Loucy (cell line): ENCODE measurements at regions not wholly inside any gene's neighbourhood (a gene's known extent, or its start where the extent isn't known, plus 50 kb on each side); places are given as distances from the start of the nearest gene placed in this dataset.

Experiments
- H2AFZ ChIP-seq: fragments of 200-600 bp; sonication (generic); 2 replicates; pipeline ENCODE4 v1.6.0; 2016; ENCODE audit warnings: antibody characterized with exemption, mild to moderate bottlenecking, low read length, moderate library complexity
- H3F3A ChIP-seq: fragments of 200-600 bp; 2 replicates; pipeline ENCODE4 v1.6.0; 2016; ENCODE audit warnings: antibody characterized with exemption, low read depth, mild to moderate bottlenecking
- H3K27me3 ChIP-seq: fragments of 200-600 bp; sonication (generic); 2 replicates; pipeline ENCODE4 v1.6.1; 2014; ENCODE audit warnings: low read length, mild to moderate bottlenecking; ENCODE audit not compliant: insufficient read depth, poor library complexity, severe bottlenecking
- H3K36me3 ChIP-seq: fragments of 200-600 bp; sonication (generic); 2 replicates; pipeline ENCODE4 v1.6.1; 2016; ENCODE audit warnings: low read length; ENCODE audit not compliant: insufficient read depth
- H3K4me1 ChIP-seq: fragments of 200-600 bp; sonication (generic); 2 replicates; pipeline ENCODE4 v1.5.1; 2014; ENCODE audit warnings: low read length, mild to moderate bottlenecking; ENCODE audit not compliant: insufficient read depth, poor library complexity, severe bottlenecking
- H3K4me2 ChIP-seq: fragments of 200-600 bp; sonication (generic); 2 replicates; pipeline ENCODE4 v1.6.0; 2014; ENCODE audit warnings: antibody characterized with exemption, low read length, low read depth, mild to moderate bottlenecking; ENCODE audit not compliant: poor library complexity, severe bottlenecking
- H3K4me3 ChIP-seq: fragments of 200-600 bp; sonication (generic); 2 replicates; pipeline ENCODE4 v1.5.1; 2014; ENCODE audit warnings: low read length, mild to moderate bottlenecking, mixed read lengths; ENCODE audit not compliant: poor library complexity, severe bottlenecking
- H3K79me2 ChIP-seq: fragments of 200-600 bp; sonication (generic); 2 replicates; pipeline ENCODE4 v1.6.1; 2014; ENCODE audit warnings: low read length; ENCODE audit not compliant: insufficient read depth
- H3K9ac ChIP-seq: fragments of 200-600 bp; sonication (generic); 2 replicates; pipeline ENCODE4 v1.6.0; 2014; ENCODE audit warnings: mild to moderate bottlenecking, low read depth, low read length, moderate library complexity; ENCODE audit not compliant: poor library complexity, severe bottlenecking
- H3K9me2 ChIP-seq: fragments of 200-600 bp; sonication (generic); replicated peaks from 2 replicates; pipeline ENCODE4 v1.6.1; 2016; ENCODE audit warnings: low read depth, low read length, mixed read lengths
- H3K9me3 ChIP-seq: fragments of 200-600 bp; sonication (generic); 2 replicates; pipeline ENCODE4 v1.6.1; 2014; ENCODE audit warnings: mild to moderate bottlenecking, antibody characterized with exemption, low read length, low read depth; ENCODE audit not compliant: insufficient read depth
- H4K20me1 ChIP-seq: fragments of 200-600 bp; sonication (generic); 2 replicates; pipeline ENCODE4 v1.6.0; 2014; ENCODE audit warnings: antibody characterized with exemption, low read length, mild to moderate bottlenecking; ENCODE audit not compliant: insufficient read depth, poor library complexity, severe bottlenecking
- CTCF ChIP-seq: fragments of 200-600 bp; sonication (generic); conservative IDR thresholded peaks from 2 replicates; pipeline ENCODE4 v1.5.1; 2014; ENCODE audit warnings: mild to moderate bottlenecking, antibody characterized with exemption, low read length
- EZH2phosphoT487 ChIP-seq: fragments of 200-600 bp; IDR thresholded peaks from 2 replicates; pipeline ENCODE4 v1.6.1; 2018; ENCODE audit warnings: antibody characterized with exemption, mild to moderate bottlenecking, moderate library complexity, borderline replicate concordance

- no peaks in the 10 kb centered on the region for H3K4me1 ChIP-seq
- no peaks in the 10 kb centered on the region for H3F3A ChIP-seq
- no peaks in the 10 kb centered on the region for H3K27me3 ChIP-seq
- H3K9me2 ChIP-seq: no peaks in the 10 kb centered on the region
- H3K4me3 ChIP-seq: no peak overlapping the region
- H4K20me1 ChIP-seq: no peaks in the 10 kb centered on the region
- no peaks in the 10 kb centered on the region for H3K9me3 ChIP-seq
- H3K9ac ChIP-seq: no peak overlapping the region
- no peak overlapping the region for H3K4me2 ChIP-seq
- TF ChIP-seq EZH2phosphoT487 (no peak), CTCF (no peak)
- H3K36me3 ChIP-seq: no peaks in the 10 kb centered on the region
- H2AFZ ChIP-seq: no peak overlapping the region
- no peaks in the 10 kb centered on the region for H3K79me2 ChIP-seq
Measured at GRCh38 chr5:163757344-163757743, 251.9 kb downstream of the MAT2B start.

DNA sequence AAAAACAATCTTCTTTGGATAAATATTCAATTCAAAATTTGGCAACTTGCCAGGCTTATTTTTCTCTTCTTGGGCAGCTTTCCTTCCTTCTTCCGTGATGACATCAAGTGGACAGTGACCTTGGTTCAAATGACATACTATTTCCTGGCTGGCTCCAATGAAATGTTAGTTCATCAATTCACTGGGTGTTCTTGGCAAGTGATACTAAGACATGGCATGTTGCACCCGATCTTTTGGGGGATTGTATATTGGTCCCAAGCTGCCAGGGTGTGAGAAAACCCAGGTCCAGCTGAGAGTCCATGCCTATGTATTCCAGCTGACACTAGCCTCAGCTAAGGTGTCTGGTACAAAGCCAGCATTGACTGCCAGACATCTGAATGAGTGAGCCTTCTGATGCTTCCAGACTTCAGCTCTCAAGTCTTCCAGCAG is 252.9 kb downstream of the MAT2B start:
- no peaks in the 10 kb centered on the region for H3K27me3 ChIP-seq
- no peak overlapping the region for H3K4me3 ChIP-seq
- H4K20me1 ChIP-seq: no peaks in the 10 kb centered on the region
- H3K9ac ChIP-seq: no peak overlapping the region
- H2AFZ ChIP-seq: no peak overlapping the region
- H3K4me2 ChIP-seq: no peak overlapping the region
- no peaks in the 10 kb centered on the region for H3K36me3 ChIP-seq
- no peaks in the 10 kb centered on the region for H3K9me3 ChIP-seq
- TF ChIP-seq EZH2phosphoT487 (no peak), CTCF (no peak)
- H3K4me1 ChIP-seq: no peaks in the 10 kb centered on the region
- H3F3A ChIP-seq: no peaks in the 10 kb centered on the region
- no peaks in the 10 kb centered on the region for H3K9me2 ChIP-seq
- H3K79me2 ChIP-seq: no peaks in the 10 kb centered on the region

DNA sequence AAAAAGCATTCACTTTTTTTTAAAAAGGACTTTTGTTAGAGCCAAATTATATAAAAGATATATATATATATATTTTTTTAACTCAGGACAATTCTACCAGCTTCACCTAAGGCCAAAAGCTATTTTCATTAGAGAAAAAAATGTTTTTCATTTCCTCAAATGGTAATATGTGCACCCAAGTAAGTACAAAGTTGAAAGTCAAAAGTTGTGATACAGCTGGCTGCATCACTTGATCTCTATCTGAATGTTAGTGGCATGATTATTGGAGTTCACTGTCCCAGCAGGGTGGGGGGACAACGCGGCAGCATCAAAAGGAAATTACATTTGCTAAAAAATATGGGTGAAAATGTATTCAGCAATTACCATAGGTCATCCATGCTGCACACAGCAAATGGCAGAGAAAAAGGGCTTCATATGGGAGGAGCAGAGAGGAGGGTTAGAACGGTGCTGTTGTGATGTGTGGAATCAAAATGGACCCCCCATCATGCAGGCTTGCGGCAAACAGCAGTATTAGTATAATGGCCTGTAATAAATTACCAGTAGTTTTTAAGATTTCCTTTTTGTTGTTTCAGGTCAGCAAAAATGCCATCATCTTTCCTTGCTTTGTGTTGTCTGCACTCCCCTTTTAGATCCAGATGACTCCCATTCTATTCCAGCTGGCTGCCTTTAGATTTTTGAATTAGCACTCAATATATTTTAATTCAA is 253.7 kb downstream of the MAT2B start:
- no peak overlapping the region for H3K9ac ChIP-seq

More for the DNA sequence above, 253.7 kb downstream of the MAT2B start:
- H3F3A ChIP-seq: no peaks in the 10 kb centered on the region
- H3K27me3 ChIP-seq: no peaks in the 10 kb centered on the region
- no peaks in the 10 kb centered on the region for H3K9me3 ChIP-seq
- TF ChIP-seq EZH2phosphoT487 (no peak), CTCF (no peak)
- no peak overlapping the region for H3K4me2 ChIP-seq
- no peaks in the 10 kb centered on the region for H3K9me2 ChIP-seq
- no peaks in the 10 kb centered on the region for H3K36me3 ChIP-seq
- H3K79me2 ChIP-seq: no peaks in the 10 kb centered on the region
- H4K20me1 ChIP-seq: no peaks in the 10 kb centered on the region
- H2AFZ ChIP-seq: no peak overlapping the region
- no peaks in the 10 kb centered on the region for H3K4me1 ChIP-seq
- no peak overlapping the region for H3K4me3 ChIP-seq
